GM23338 (cell line): ENCODE measurements at regions not wholly inside any gene's neighbourhood (a gene's known extent, or its start where the extent isn't known, plus 50 kb on each side); places are given as distances from the start of the nearest gene placed in this dataset.

Source experiments
- ATAC-seq: fragments of 200-7000 bp; cut with Tn5 transposase; 3 replicates; pipeline ENCODE4 v1.9.1; 2020
- DNase-seq: peaks from one replicate; pipeline ENCODE4 v3.0.0-alpha.2; 2015; ENCODE audit warnings: low spot score
- H2AFZ ChIP-seq: fragments of 200-600 bp; sonication (generic); 2 replicates; pipeline ENCODE4 v1.8.0; 2016; ENCODE audit warnings: antibody characterized with exemption, mild to moderate bottlenecking, moderate library complexity
- H3F3A ChIP-seq: fragments of 200-600 bp; sonication (generic); replicated peaks from 2 replicates; pipeline ENCODE4 v1.8.0; 2017; ENCODE audit warnings: antibody characterized with exemption, mixed run types, low read depth
- H3K27ac ChIP-seq: fragments of 200-600 bp; sonication (generic); 2 replicates; pipeline ENCODE4 v1.6.1; 2016; ENCODE audit warnings: low read depth
- H3K27me3 ChIP-seq: fragments of 200-600 bp; sonication (generic); 2 replicates; pipeline ENCODE4 v1.8.0; 2016; ENCODE audit warnings: mild to moderate bottlenecking, mixed run types, moderate library complexity; ENCODE audit not compliant: insufficient read depth
- H3K36me3 ChIP-seq: fragments of 200-600 bp; sonication (generic); 2 replicates; pipeline ENCODE4 v1.8.0; 2016; ENCODE audit warnings: mild to moderate bottlenecking; ENCODE audit not compliant: insufficient read depth
- H3K4me1 ChIP-seq: fragments of 200-600 bp; sonication (generic); 2 replicates; pipeline ENCODE4 v1.8.0; 2016; ENCODE audit warnings: mild to moderate bottlenecking, moderate library complexity; ENCODE audit not compliant: insufficient read depth
- H3K4me2 ChIP-seq: fragments of 200-600 bp; sonication (generic); 2 replicates; pipeline ENCODE4 v1.7.1; 2017; ENCODE audit warnings: mixed run types
- H3K4me3 ChIP-seq: fragments of 200-600 bp; sonication (generic); 2 replicates; pipeline ENCODE4 v1.6.1; 2016; ENCODE audit warnings: mixed run types
- H3K79me2 ChIP-seq: fragments of 200-600 bp; sonication (generic); replicated peaks from 2 replicates; pipeline ENCODE4 v1.8.0; 2017; ENCODE audit warnings: mild to moderate bottlenecking; ENCODE audit not compliant: insufficient read depth
- H3K9me2 ChIP-seq: fragments of 200-600 bp; sonication (generic); 2 replicates; pipeline ENCODE4 v1.8.0; 2017; ENCODE audit not compliant: insufficient read depth
- H4K20me1 ChIP-seq: fragments of 200-600 bp; sonication (generic); replicated peaks from 2 replicates; pipeline ENCODE4 v1.8.0; 2017; ENCODE audit warnings: mild to moderate bottlenecking; ENCODE audit not compliant: insufficient read depth
- H3K27ac Mint-ChIP-seq: 2 replicates; pipeline ENCODE4 v1.8.0; 2020; ENCODE audit warnings: inconsistent platforms, mild to moderate bottlenecking, moderate library complexity, mixed read lengths
- H3K27me3 Mint-ChIP-seq: 3 replicates; pipeline ENCODE4 v1.8.0; 2022; ENCODE audit warnings: low read depth, mild to moderate bottlenecking, moderate library complexity, mixed read lengths, inconsistent platforms; ENCODE audit not compliant: insufficient read depth, poor library complexity
- H3K36me3 Mint-ChIP-seq: 3 replicates; pipeline ENCODE4 v1.8.0; 2021; ENCODE audit warnings: low read depth, mild to moderate bottlenecking, inconsistent platforms, moderate library complexity, mixed read lengths
- H3K4me1 Mint-ChIP-seq: 3 replicates; pipeline ENCODE4 v1.8.0; 2020; ENCODE audit warnings: mild to moderate bottlenecking, inconsistent platforms, mixed read lengths
- H3K4me3 Mint-ChIP-seq: 3 replicates; pipeline ENCODE4 v1.8.0; 2021; ENCODE audit warnings: moderate library complexity, mild to moderate bottlenecking, inconsistent platforms, mixed read lengths
- H3K9me3 Mint-ChIP-seq: 3 replicates; pipeline ENCODE4 v1.8.0; 2020; ENCODE audit warnings: moderate library complexity, mild to moderate bottlenecking, inconsistent platforms, mixed read lengths
- CREB1 ChIP-seq: fragments of 250-450 bp; sonication (Bioruptor Pico); IDR thresholded peaks from 2 replicates; pipeline ENCODE4 v1.5.0; 2020; ENCODE audit warnings: low read depth, mild to moderate bottlenecking, moderate library complexity
- CTCF ChIP-seq, 2 experiments: fragments of 200-600 bp in 1 of 2; sonication (generic) in 1 of 2; conservative IDR thresholded peaks; 2 replicates each; pipeline versions ENCODE4 v1.5.1 to v1.6.1; 2016 to 2017; ENCODE audit warnings: antibody characterized with exemption in 2 of 2, low read depth in 2 of 2, mild to moderate bottlenecking in 2 of 2, moderate library complexity in 1 of 2
- ETS1 ChIP-seq: IDR thresholded peaks from 2 replicates; pipeline ENCODE4 v1.6.1; 2016; ENCODE audit warnings: antibody characterized with exemption
- EZH2 ChIP-seq: fragments of 200-600 bp; sonication (generic); IDR thresholded peaks from one replicate; pipeline ENCODE4 v1.8.0; 2017; ENCODE audit warnings: antibody characterized with exemption, mild to moderate bottlenecking, low read depth; ENCODE audit not compliant: unreplicated experiment
- EZH2phosphoT487 ChIP-seq: fragments of 200-600 bp; sonication (generic); IDR thresholded peaks from one replicate; pipeline ENCODE4 v1.8.1; 2018; ENCODE audit warnings: antibody characterized with exemption; ENCODE audit not compliant: unreplicated experiment
- JUNB ChIP-seq: IDR thresholded peaks from one replicate; pipeline ENCODE4 v1.6.1; 2016; ENCODE audit warnings: antibody characterized with exemption; ENCODE audit not compliant: unreplicated experiment
- NANOG ChIP-seq: IDR thresholded peaks from 2 replicates; pipeline ENCODE4 v1.6.1; 2016; ENCODE audit warnings: antibody characterized with exemption, borderline replicate concordance
- POLR2AphosphoS5 ChIP-seq: IDR thresholded peaks from 2 replicates; pipeline ENCODE4 v1.6.1; 2016; ENCODE audit warnings: antibody characterized with exemption, low read depth
- REST ChIP-seq: IDR thresholded peaks from one replicate; pipeline ENCODE4 v1.6.1; 2018; ENCODE audit warnings: antibody characterized with exemption; ENCODE audit not compliant: unreplicated experiment
- STAT1 ChIP-seq: IDR thresholded peaks from one replicate; pipeline ENCODE4 v1.6.1; 2016; ENCODE audit warnings: antibody characterized with exemption; ENCODE audit not compliant: unreplicated experiment
- ZNF114 ChIP-seq: fragments of 250-450 bp; sonication (Bioruptor Pico); IDR thresholded peaks from 2 replicates; pipeline ENCODE4 v1.5.0; 2020; ENCODE audit warnings: mild to moderate bottlenecking, moderate library complexity
- ZNF331 ChIP-seq: fragments of 250-450 bp; sonication (Bioruptor Pico); IDR thresholded peaks from 2 replicates; pipeline ENCODE4 v1.5.0; 2020; ENCODE audit warnings: low read depth, mild to moderate bottlenecking, moderate library complexity
- TF ChIP-seq, protein P1 (sequence below): fragments of 250-450 bp; sonication (Bioruptor Pico); IDR thresholded peaks from 2 replicates; pipeline ENCODE4 v1.5.0; 2020; ENCODE audit warnings: mild to moderate bottlenecking, moderate library complexity

DNA sequence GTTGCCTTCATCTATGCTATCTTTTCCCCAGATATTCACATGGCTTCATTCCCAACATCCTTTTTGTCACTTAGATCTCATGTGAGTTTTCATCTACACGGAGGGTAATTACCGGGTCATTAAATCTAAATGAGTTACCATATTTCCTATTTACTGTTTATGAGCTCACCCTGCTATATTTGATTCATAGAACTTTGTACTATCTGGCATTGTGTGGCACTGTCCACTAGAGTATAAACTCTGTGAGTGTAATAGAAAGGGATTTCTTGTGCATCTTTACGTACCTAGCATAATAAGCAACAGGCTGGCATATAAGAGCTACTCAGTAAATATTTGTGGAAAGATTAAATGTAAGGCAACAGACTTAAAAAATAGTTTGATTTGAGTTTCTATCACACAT, 86.1 kb upstream of the LMO3 start:
- Mint-ChIP-seq H3K9me3 (peaks cover 2% of the 10 kb centered on the region; the same call in 1 of the 3 replicates), H3K27ac (no peak overlapping the region), H3K4me1 (peaks cover 9% of the 10 kb centered on the region), H3K36me3 (peaks cover 3% of the 10 kb centered on the region; the same call in 1 of the 3 replicates), H3K27me3 (peaks cover 2% of the 10 kb centered on the region), H3K4me3 (no peak overlapping the region)
- Histone ChIP-seq H3K36me3 (peaks cover 4% of the 10 kb centered on the region; the same call in 1 of the 2 replicates), H3K9me2 (no peaks in the 10 kb centered on the region), H4K20me1 (no peaks in the 10 kb centered on the region), H3K4me2 (no peak overlapping the region), H2AFZ (no peak overlapping the region), H3K27ac (no peak overlapping the region), H3K4me1 (no peaks in the 10 kb centered on the region; the same call in 1 of the 2 replicates), H3K79me2 (no peaks in the 10 kb centered on the region), H3K27me3 (no peaks in the 10 kb centered on the region), H3K4me3 (no peak overlapping the region), H3F3A (no peaks in the 10 kb centered on the region)
- no peak for DNase-seq
- TF ChIP-seq NANOG, result no peak
- TF ChIP-seq JUNB, result no peak
- TF ChIP-seq EZH2, result no peak
- no peak for TF ChIP-seq CREB1 (CRISPR knock-in tag)
- no peak for TF ChIP-seq CTCF (conservative IDR thresholded peaks at IDR 0.05; ENCODE audit: low read depth in 2 of 2)
- no peak for TF ChIP-seq STAT1
- no peak for TF ChIP-seq POLR2AphosphoS5
- no peak for TF ChIP-seq REST
- TF ChIP-seq ETS1, result no peak
- TF ChIP-seq ZNF114, result no peak
- TF ChIP-seq ZNF331 (CRISPR knock-in tag), result no peak
- TF ChIP-seq, protein P1, sequence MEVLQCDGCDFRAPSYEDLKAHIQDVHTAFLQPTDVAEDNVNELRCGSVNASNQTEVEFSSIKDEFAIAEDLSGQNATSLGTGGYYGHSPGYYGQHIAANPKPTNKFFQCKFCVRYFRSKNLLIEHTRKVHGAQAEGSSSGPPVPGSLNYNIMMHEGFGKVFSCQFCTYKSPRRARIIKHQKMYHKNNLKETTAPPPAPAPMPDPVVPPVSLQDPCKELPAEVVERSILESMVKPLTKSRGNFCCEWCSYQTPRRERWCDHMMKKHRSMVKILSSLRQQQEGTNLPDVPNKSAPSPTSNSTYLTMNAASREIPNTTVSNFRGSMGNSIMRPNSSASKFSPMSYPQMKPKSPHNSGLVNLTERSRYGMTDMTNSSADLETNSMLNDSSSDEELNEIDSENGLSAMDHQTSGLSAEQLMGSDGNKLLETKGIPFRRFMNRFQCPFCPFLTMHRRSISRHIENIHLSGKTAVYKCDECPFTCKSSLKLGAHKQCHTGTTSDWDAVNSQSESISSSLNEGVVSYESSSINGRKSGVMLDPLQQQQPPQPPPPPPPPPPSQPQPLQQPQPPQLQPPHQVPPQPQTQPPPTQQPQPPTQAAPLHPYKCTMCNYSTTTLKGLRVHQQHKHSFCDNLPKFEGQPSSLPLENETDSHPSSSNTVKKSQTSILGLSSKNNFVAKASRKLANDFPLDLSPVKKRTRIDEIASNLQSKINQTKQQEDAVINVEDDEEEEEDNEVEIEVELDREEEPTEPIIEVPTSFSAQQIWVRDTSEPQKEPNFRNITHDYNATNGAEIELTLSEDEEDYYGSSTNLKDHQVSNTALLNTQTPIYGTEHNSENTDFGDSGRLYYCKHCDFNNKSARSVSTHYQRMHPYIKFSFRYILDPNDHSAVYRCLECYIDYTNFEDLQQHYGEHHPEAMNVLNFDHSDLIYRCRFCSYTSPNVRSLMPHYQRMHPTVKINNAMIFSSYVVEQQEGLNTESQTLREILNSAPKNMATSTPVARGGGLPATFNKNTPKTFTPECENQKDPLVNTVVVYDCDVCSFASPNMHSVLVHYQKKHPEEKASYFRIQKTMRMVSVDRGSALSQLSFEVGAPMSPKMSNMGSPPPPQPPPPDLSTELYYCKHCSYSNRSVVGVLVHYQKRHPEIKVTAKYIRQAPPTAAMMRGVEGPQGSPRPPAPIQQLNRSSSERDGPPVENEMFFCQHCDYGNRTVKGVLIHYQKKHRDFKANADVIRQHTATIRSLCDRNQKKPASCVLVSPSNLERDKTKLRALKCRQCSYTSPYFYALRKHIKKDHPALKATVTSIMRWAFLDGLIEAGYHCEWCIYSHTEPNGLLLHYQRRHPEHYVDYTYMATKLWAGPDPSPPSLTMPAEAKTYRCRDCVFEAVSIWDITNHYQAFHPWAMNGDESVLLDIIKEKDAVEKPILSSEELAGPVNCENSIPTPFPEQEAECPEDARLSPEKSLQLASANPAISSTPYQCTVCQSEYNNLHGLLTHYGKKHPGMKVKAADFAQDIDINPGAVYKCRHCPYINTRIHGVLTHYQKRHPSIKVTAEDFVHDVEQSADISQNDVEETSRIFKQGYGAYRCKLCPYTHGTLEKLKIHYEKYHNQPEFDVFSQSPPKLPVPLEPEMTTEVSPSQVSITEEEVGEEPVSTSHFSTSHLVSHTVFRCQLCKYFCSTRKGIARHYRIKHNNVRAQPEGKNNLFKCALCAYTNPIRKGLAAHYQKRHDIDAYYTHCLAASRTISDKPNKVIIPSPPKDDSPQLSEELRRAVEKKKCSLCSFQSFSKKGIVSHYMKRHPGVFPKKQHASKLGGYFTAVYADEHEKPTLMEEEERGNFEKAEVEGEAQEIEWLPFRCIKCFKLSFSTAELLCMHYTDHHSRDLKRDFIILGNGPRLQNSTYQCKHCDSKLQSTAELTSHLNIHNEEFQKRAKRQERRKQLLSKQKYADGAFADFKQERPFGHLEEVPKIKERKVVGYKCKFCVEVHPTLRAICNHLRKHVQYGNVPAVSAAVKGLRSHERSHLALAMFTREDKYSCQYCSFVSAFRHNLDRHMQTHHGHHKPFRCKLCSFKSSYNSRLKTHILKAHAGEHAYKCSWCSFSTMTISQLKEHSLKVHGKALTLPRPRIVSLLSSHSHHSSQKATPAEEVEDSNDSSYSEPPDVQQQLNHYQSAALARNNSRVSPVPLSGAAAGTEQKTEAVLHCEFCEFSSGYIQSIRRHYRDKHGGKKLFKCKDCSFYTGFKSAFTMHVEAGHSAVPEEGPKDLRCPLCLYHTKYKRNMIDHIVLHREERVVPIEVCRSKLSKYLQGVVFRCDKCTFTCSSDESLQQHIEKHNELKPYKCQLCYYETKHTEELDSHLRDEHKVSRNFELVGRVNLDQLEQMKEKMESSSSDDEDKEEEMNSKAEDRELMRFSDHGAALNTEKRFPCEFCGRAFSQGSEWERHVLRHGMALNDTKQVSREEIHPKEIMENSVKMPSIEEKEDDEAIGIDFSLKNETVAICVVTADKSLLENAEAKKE, result no peak
- no peak for TF ChIP-seq EZH2phosphoT487
- ATAC-seq, result no peak
